Mucosa of descending colon (tissue), 3 donors: ENCODE measurements at regions not wholly inside any gene's neighbourhood (a gene's known extent, or its start where the extent isn't known, plus 50 kb on each side); places are given as distances from the start of the nearest gene placed in this dataset.
"Not testable (repeated sequence)": the region's sequence is repeated elsewhere in the genome, so short reads cannot be mapped to it uniquely, and the experiment has no call there.

Experiments used
- ATAC-seq: fragments of 200-7000 bp; cut with Tn5 transposase; one replicate; pipeline ENCODE4 v1.9.1; 2020; ENCODE audit warnings: mild to moderate bottlenecking, moderate library complexity
- DNase-seq, 3 donors: peaks; one replicate each; pipeline ENCODE4 v3.0.0-alpha.2; 2020
- H3K36me3 ChIP-seq: fragments of 200-600 bp; one replicate; pipeline ENCODE4 v1.8.0; 2021; ENCODE audit warnings: low read depth, mild to moderate bottlenecking
- H3K4me1 ChIP-seq: fragments of 200-600 bp; one replicate; pipeline ENCODE4 v1.8.0; 2021; ENCODE audit warnings: low read depth, mild to moderate bottlenecking
- H3K4me3 ChIP-seq: fragments of 200-600 bp; one replicate; pipeline ENCODE4 v1.8.0; 2021; ENCODE audit warnings: mild to moderate bottlenecking
- H3K9me3 ChIP-seq: fragments of 200-600 bp; one replicate; pipeline ENCODE4 v1.8.0; 2021; ENCODE audit warnings: mild to moderate bottlenecking
- CTCF ChIP-seq: fragments of 200-600 bp; IDR thresholded peaks from one replicate; pipeline ENCODE4 v1.8.0; 2022; ENCODE audit warnings: antibody characterized with exemption, mild to moderate bottlenecking
- intact Hi-C, 2 donors: fragments of 100-400 bp; cut with DNase I in 1 of 2; cut with micrococcal nuclease in 1 of 2; formaldehyde crosslinking; loops; one replicate each; pipeline versions ENCODE4 v1.11.0 to v1.11.1; 2022; cut with DNase I, micrococcal nuclease
- donor health status: DM: no; HTN: no; CAD: no; lungs with moderate emphysema.
- donor health status: DM: no; HTN: no; CAD: no.
- donor health status: DM: no; HTN: yes; CAD: no.

GRCh38 chr16:64345142-64345541, 776.7 kb downstream of the CDH11 start:
- no peaks in the 10 kb centered on the region for H3K4me1 ChIP-seq
- no peak for TF ChIP-seq CTCF
- H3K36me3 ChIP-seq, result no peaks in the 10 kb centered on the region
- H3K4me3 ChIP-seq, result no peak overlapping the region
- no peak for DNase-seq
- ATAC-seq, result no peak
- no peaks in the 10 kb centered on the region for H3K9me3 ChIP-seq
- intact Hi-C loops, result no loop called here

- intact Hi-C loops, H3K36me3 ChIP-seq, ATAC-seq, H3K4me3 ChIP-seq, H3K4me1 ChIP-seq, H3K9me3 ChIP-seq: not testable (repeated sequence)
- peak in 1 of 3 donors; percentile 42 for DNase-seq
These were observed 777.9 kb downstream of the CDH11 start for GRCh38 chr16:64343820-64344443.

- Histone ChIP-seq H3K4me1 (no peaks in the 10 kb centered on the region), H3K9me3 (no peaks in the 10 kb centered on the region), H3K36me3 (no peaks in the 10 kb centered on the region), H3K4me3 (no peak overlapping the region)
- no peak for ATAC-seq
- TF ChIP-seq CTCF, result no peak
- intact Hi-C loops, result no loop called here
- DNase-seq, result no peak
These were observed 778.6 kb downstream of the CDH11 start for GRCh38 chr16:64343061-64343819.

GRCh38 chr16:64341336-64341735, 780.5 kb downstream of the CDH11 start:
- H3K36me3 ChIP-seq, H3K9me3 ChIP-seq, intact Hi-C loops, H3K4me3 ChIP-seq, ATAC-seq, H3K4me1 ChIP-seq, DNase-seq: not testable (repeated sequence)

- no peaks in the 10 kb centered on the region for H3K36me3 ChIP-seq
- intact Hi-C loops, result no loop called here
- H3K4me1 ChIP-seq, result no peaks in the 10 kb centered on the region
- no peaks in the 10 kb centered on the region for H3K9me3 ChIP-seq
- DNase-seq, result no peak
- H3K4me3 ChIP-seq, result no peak overlapping the region
- no peak for TF ChIP-seq CTCF
- ATAC-seq, result no peak
These were observed 782.7 kb downstream of the CDH11 start for GRCh38 chr16:64339052-64339770.

GRCh38 chr16:64321881-64322280, 800.0 kb downstream of the CDH11 start:
- intact Hi-C loops, result no loop called here
- Histone ChIP-seq H3K4me3 (no peak overlapping the region), H3K4me1 (no peaks in the 10 kb centered on the region), H3K9me3 (no peaks in the 10 kb centered on the region), H3K36me3 (no peaks in the 10 kb centered on the region)
- TF ChIP-seq CTCF, result no peak
- DNase-seq (no peak), ATAC-seq (no peak)
